ENCODE measurements at regions not wholly inside any gene's neighbourhood (a gene's known extent, or its start where the extent isn't known, plus 50 kb on each side); places are given as distances from the start of the nearest gene placed in this dataset.

GRCh38 chr16:60073376-60073775, 1339.3 kb upstream of the GOT2 start (continued):
- no peak for TF ChIP-seq HMGXB3 (CRISPR knock-in tag; IDR thresholded peaks at IDR 0.05; ENCODE audit: borderline replicate concordance)
- no peak for TF ChIP-seq ZHX2 (IDR thresholded peaks at IDR 0.05; ENCODE audit: low read depth)
- no peak for TF ChIP-seq ZHX2 (CRISPR knock-in tag; IDR thresholded peaks at IDR 0.05; ENCODE audit: borderline replicate concordance)
- TF ChIP-seq MEIS2 (CRISPR knock-in tag; IDR thresholded peaks at IDR 0.05), result no peak
- no peak for TF ChIP-seq HES4 (CRISPR knock-in tag; IDR thresholded peaks at IDR 0.05; ENCODE audit: borderline replicate concordance)
- TF ChIP-seq, protein P1, sequence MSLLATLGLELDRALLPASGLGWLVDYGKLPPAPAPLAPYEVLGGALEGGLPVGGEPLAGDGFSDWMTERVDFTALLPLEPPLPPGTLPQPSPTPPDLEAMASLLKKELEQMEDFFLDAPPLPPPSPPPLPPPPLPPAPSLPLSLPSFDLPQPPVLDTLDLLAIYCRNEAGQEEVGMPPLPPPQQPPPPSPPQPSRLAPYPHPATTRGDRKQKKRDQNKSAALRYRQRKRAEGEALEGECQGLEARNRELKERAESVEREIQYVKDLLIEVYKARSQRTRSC (CRISPR knock-in tag; IDR thresholded peaks at IDR 0.05; ENCODE audit: low read depth), result no peak

All from HepG2 (cell line).